ENCODE measurements at regions not wholly inside any gene's neighbourhood (a gene's known extent, or its start where the extent isn't known, plus 50 kb on each side); places are given as distances from the start of the nearest gene placed in this dataset.

GRCh38 chr5:91277093-91277626 lies 106.0 kb downstream of the ARRDC3 start:
- TF ChIP-seq POLR2A (IDR thresholded peaks at IDR 0.05; ENCODE audit: extremely low read depth, insufficient read length) (no peak), CTCF (IDR thresholded peaks at IDR 0.05; ENCODE audit: low read depth, low read length) (no peak), MYC (IDR thresholded peaks at IDR 0.05; ENCODE audit: low read depth, low read length) (no peak)
